HCT116 (cell line): ENCODE measurements at regions not wholly inside any gene's neighbourhood (a gene's known extent, or its start where the extent isn't known, plus 50 kb on each side); places are given as distances from the start of the nearest gene placed in this dataset.

ENCODE experiments used
- ATAC-seq: fragments of 200-7000 bp; cut with Tn5 transposase; 2 replicates; pipeline ENCODE4 v1.9.1; 2020; ENCODE audit warnings: mild to moderate bottlenecking, moderate library complexity
- BruUV-seq: library from RNA; stranded (reverse); fragments of 400-500 nt; replicated peaks from 2 replicates; lab custom pipeline; 2021; lab: Mats Ljungman, UMichigan
- CTCF ChIA-PET: fragments of 300-600 bp; sonication (Branson Sonifier 250); formaldehyde crosslinking; loops from one replicate; lab custom pipeline; 2021; ENCODE audit warnings: antibody characterized with exemption; lab: Charles Lee
- POLR2A ChIA-PET: fragments of 300-600, 350-600 bp; sonication (Branson Sonifier 250); formaldehyde crosslinking; loops from one replicate; lab custom pipeline; 2021; ENCODE audit warnings: antibody characterized with exemption; lab: Charles Lee
- RAD21 ChIA-PET, 2 experiments: fragments of 300-600 bp; sonication (Branson Sonifier 250); formaldehyde crosslinking; loops; one replicate each; lab custom pipeline; 2023; ENCODE audit warnings: low total read pairs in 2 of 2; ENCODE audit not compliant: uncharacterized antibody in 2 of 2, unreplicated experiment in 2 of 2, low non-redundant PET in 1 of 2; lab: Charles Lee
- DNase-seq: peaks from one replicate; pipeline ENCODE4 v3.0.0-alpha.2; 2010; ENCODE audit warnings: low read depth, low spot score
- H2AFZ ChIP-seq: fragments of 200-600 bp; shearing (Covaris generic), sonication (generic); 2 replicates; pipeline ENCODE4 v1.6.1; 2017; ENCODE audit warnings: low read depth, mixed run types, mixed read lengths, antibody characterized with exemption, low read length; ENCODE audit not compliant: poor library complexity, severe bottlenecking
- H3K27ac ChIP-seq: 2 replicates; pipeline ENCODE4 v1.5.1; 2012; ENCODE audit warnings: low read depth, low read length
- H3K27me3 ChIP-seq: fragments of 200-600 bp; sonication (generic); 2 replicates; pipeline ENCODE4 v1.6.1; 2016; ENCODE audit warnings: mixed run types, low read length, mixed read lengths; ENCODE audit not compliant: insufficient read depth
- H3K36me3 ChIP-seq, 2 experiments: fragments of 200-500 bp in 1 of 2; fragments of 200-600 bp in 1 of 2; sonication (Bioruptor generic) in 1 of 2; sonication (generic) in 1 of 2; 2 replicates each; pipeline versions ENCODE4 v1.5.1 to v1.6.1; 2014 to 2016; ENCODE audit warnings: low read length in 2 of 2, inconsistent platforms in 1 of 2, mixed read lengths in 1 of 2, mixed run types in 1 of 2; ENCODE audit not compliant: insufficient read depth in 2 of 2, control insufficient read depth in 1 of 2
- H3K4me1 ChIP-seq, 2 experiments: fragments of 200-600 bp in 1 of 2; sonication (generic) in 1 of 2; 2 replicates each; pipeline versions ENCODE4 v1.5.1 to v1.6.1; 2012 to 2017; ENCODE audit warnings: low read length in 2 of 2, inconsistent platforms in 1 of 2, mild to moderate bottlenecking in 1 of 2, mixed read lengths in 1 of 2, mixed run types in 1 of 2, moderate library complexity in 1 of 2; ENCODE audit not compliant: insufficient read depth in 2 of 2, control insufficient read depth in 1 of 2
- H3K4me2 ChIP-seq: fragments of 200-600 bp; sonication (generic); 2 replicates; pipeline ENCODE4 v1.6.1; 2017; ENCODE audit warnings: mixed run types, low read length, mixed read lengths
- H3K4me3 ChIP-seq, 2 experiments: fragments of 200-600 bp in 1 of 2; sonication (generic) in 1 of 2; replicated peaks in 1 of 2; 2 replicates each; pipeline ENCODE4 v1.5.1; 2011 to 2016; ENCODE audit warnings: low read length in 2 of 2, control low read depth in 1 of 2, low read depth in 1 of 2, mild to moderate bottlenecking in 1 of 2, mixed read lengths in 1 of 2, mixed run types in 1 of 2
- H3K79me2 ChIP-seq: fragments of 200-600 bp; sonication (generic); 2 replicates; pipeline ENCODE4 v1.6.1; 2017; ENCODE audit warnings: mild to moderate bottlenecking, mixed run types, low read length, moderate library complexity, mixed read lengths; ENCODE audit not compliant: insufficient read depth
- H3K9ac ChIP-seq: fragments of 200-600 bp; sonication (generic); 2 replicates; pipeline ENCODE4 v1.6.1; 2016; ENCODE audit warnings: low read length, mixed read lengths
- H3K9me2 ChIP-seq: fragments of 200-600 bp; sonication (generic), shearing (Covaris generic); 2 replicates; pipeline ENCODE4 v1.6.1; 2017; ENCODE audit warnings: mixed run types, mild to moderate bottlenecking, moderate library complexity; ENCODE audit not compliant: insufficient read depth
- H3K9me3 ChIP-seq, 2 experiments: fragments of 200-500 bp in 1 of 2; fragments of 200-600 bp in 1 of 2; sonication (Bioruptor generic) in 1 of 2; sonication (generic) in 1 of 2; 2 replicates each; pipeline ENCODE4 v1.6.1; 2014 to 2017; ENCODE audit warnings: low read length in 2 of 2, mixed read lengths in 2 of 2, inconsistent platforms in 1 of 2, low read depth in 1 of 2, mild to moderate bottlenecking in 1 of 2, mixed run types in 1 of 2, moderate library complexity in 1 of 2; ENCODE audit not compliant: control insufficient read depth in 1 of 2, insufficient read depth in 1 of 2
- H4K20me1 ChIP-seq: fragments of 200-600 bp; sonication (generic), shearing (Covaris generic); 2 replicates; pipeline ENCODE4 v1.6.1; 2017; ENCODE audit warnings: mixed run types, mild to moderate bottlenecking, moderate library complexity; ENCODE audit not compliant: insufficient read depth
- CBX3 ChIP-seq: IDR thresholded peaks from 2 replicates; pipeline ENCODE4 v1.6.1; 2012; ENCODE audit warnings: low read depth
- CEBPB ChIP-seq: IDR thresholded peaks from 2 replicates; pipeline ENCODE4 v1.6.1; 2012; ENCODE audit warnings: low read depth
- EGR1 ChIP-seq: IDR thresholded peaks from 2 replicates; pipeline ENCODE4 v1.6.1; 2012; ENCODE audit warnings: low read depth
- EZH2 ChIP-seq: fragments of 200-600 bp; sonication (generic); IDR thresholded peaks from 2 replicates; pipeline ENCODE4 v1.6.1; 2017; ENCODE audit warnings: antibody characterized with exemption, mixed run types
- EZH2phosphoT487 ChIP-seq: fragments of 200-600 bp; IDR thresholded peaks from 2 replicates; pipeline ENCODE4 v1.6.1; 2018; ENCODE audit warnings: antibody characterized with exemption, borderline replicate concordance
- JUND ChIP-seq: IDR thresholded peaks from 2 replicates; pipeline ENCODE4 v1.6.1; 2012
- POLR2A ChIP-seq: IDR thresholded peaks from 2 replicates; pipeline ENCODE4 v1.7.0; 2011; ENCODE audit warnings: borderline replicate concordance; ENCODE audit not compliant: insufficient read depth, insufficient read length; ENCODE audit errors: extremely low read depth
- POLR2AphosphoS5 ChIP-seq: IDR thresholded peaks from 2 replicates; pipeline ENCODE4 v1.6.1; 2011; ENCODE audit warnings: mild to moderate bottlenecking, low read depth, low read length, moderate library complexity
- RAD21 ChIP-seq: IDR thresholded peaks from 2 replicates; pipeline ENCODE4 v1.6.1; 2012; ENCODE audit warnings: low read depth, mild to moderate bottlenecking
- SIN3A ChIP-seq: IDR thresholded peaks from 2 replicates; pipeline ENCODE4 v1.6.1; 2012; ENCODE audit warnings: low read depth
- SP1 ChIP-seq: IDR thresholded peaks from 2 replicates; pipeline ENCODE4 v1.6.1; 2012; ENCODE audit warnings: low read depth
- SRF ChIP-seq: IDR thresholded peaks from 2 replicates; pipeline ENCODE4 v1.6.1; 2012; ENCODE audit warnings: low read depth
- YY1 ChIP-seq: IDR thresholded peaks from 2 replicates; pipeline ENCODE4 v1.6.1; 2011; ENCODE audit warnings: low read length, low read depth, moderate library complexity, mild to moderate bottlenecking; ENCODE audit not compliant: insufficient replicate concordance; ENCODE audit errors: extremely low read depth
- ZFX ChIP-seq: fragments of 450-650 bp; IDR thresholded peaks from 2 replicates; pipeline ENCODE4 v1.6.1; 2017
- intact Hi-C: fragments of 100-400 bp; cut with micrococcal nuclease; formaldehyde crosslinking; loops from 2 replicates; pipeline ENCODE4 v1.10.0; 2022
- TF ChIP-seq, protein P1 (sequence below): IDR thresholded peaks from 2 replicates; pipeline ENCODE4 v1.6.1; 2012
- TF ChIP-seq, protein P2 (sequence below): IDR thresholded peaks from 2 replicates; pipeline ENCODE4 v1.6.1; 2012; ENCODE audit warnings: low read depth
- TF ChIP-seq, protein P3 (sequence below): IDR thresholded peaks from 2 replicates; pipeline ENCODE4 v1.6.1; 2012
- TF ChIP-seq, protein P4 (sequence below), 3 experiments: fragments of 200-600 bp in 1 of 3; sonication (generic) in 1 of 3; IDR thresholded peaks in 2 of 3; conservative IDR thresholded peaks in 1 of 3; 2 replicates each; pipeline ENCODE4 v1.5.1; 2012 to 2017; ENCODE audit warnings: low read depth in 2 of 3, low read length in 2 of 3, antibody characterized with exemption in 1 of 3, borderline replicate concordance in 1 of 3, control low read depth in 1 of 3, mild to moderate bottlenecking in 1 of 3, mixed read lengths in 1 of 3, mixed run types in 1 of 3, moderate library complexity in 1 of 3; ENCODE audit not compliant: insufficient read depth in 1 of 3

DNA sequence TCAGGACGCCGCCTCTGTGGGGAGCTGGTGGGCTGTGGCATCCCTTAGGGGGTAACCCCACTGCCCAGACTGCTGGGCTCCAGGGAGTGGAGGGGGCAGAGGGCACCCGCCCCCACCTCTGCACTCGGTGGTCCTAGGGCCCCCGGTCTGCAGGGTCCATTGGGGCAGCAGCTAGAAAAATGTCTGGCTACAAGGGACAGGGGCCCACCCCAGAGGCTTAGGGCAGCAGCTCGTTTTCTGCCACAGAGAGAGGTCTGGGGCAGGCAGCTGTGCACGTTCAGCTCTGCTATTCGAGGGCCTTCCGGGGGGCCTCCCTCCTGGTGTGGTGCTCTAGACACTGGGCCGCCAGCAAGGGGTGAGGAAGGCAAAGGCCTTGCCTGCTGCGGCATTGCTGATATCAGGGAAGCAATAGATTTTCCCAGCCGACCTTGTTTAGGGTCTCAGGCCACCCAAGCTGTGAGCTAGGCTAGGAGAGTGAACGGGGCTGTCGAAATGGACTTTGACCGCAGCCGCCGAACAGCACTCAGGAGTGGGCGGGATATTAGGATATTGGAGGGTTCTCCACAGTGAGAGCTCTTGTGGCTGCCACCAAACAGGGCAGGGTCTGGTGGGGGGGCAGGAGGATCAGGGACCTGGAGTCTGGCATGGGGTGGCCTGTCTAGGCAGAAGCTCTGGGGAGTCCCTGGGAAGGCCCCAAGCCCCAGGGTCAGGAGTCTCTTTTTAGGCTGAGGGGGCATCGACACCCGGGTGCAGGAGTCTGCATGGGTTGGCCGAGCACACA, 61.4 kb upstream of the KLF13 start:
- intact Hi-C loops, result no loop called here
- ChIA-PET POLR2A (no interaction called here), RAD21 (no interaction called here), CTCF (no interaction called here)
- peaks cover 0 to 3% of the 10 kb centered on the region in 2 experiments; a peak in 1 of 4 replicates for H3K4me1 ChIP-seq
- H3K79me2 ChIP-seq, result no peaks in the 10 kb centered on the region
- DNase-seq (no peak), ATAC-seq (no peak)
- H3K36me3 ChIP-seq, result no peaks in the 10 kb centered on the region
- no peaks in the 10 kb centered on the region for H3K9me3 ChIP-seq
- H3K9ac ChIP-seq, result no peak overlapping the region
- no peak overlapping the region for H3K4me2 ChIP-seq
- no TSS peak for BruUV-seq
- no peak overlapping the region for H3K27ac ChIP-seq
- no peaks in the 10 kb centered on the region for H3K9me2 ChIP-seq
- no peak for TF ChIP-seq EZH2phosphoT487
- TF ChIP-seq EZH2, result no peak
- no peak for TF ChIP-seq SIN3A
- TF ChIP-seq, protein P1, sequence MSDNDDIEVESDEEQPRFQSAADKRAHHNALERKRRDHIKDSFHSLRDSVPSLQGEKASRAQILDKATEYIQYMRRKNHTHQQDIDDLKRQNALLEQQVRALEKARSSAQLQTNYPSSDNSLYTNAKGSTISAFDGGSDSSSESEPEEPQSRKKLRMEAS, result no peak
- TF ChIP-seq RAD21, result no peak
- TF ChIP-seq POLR2A, result no peak
- TF ChIP-seq CEBPB, result no peak
- no peak for TF ChIP-seq EGR1
- TF ChIP-seq, protein P2, sequence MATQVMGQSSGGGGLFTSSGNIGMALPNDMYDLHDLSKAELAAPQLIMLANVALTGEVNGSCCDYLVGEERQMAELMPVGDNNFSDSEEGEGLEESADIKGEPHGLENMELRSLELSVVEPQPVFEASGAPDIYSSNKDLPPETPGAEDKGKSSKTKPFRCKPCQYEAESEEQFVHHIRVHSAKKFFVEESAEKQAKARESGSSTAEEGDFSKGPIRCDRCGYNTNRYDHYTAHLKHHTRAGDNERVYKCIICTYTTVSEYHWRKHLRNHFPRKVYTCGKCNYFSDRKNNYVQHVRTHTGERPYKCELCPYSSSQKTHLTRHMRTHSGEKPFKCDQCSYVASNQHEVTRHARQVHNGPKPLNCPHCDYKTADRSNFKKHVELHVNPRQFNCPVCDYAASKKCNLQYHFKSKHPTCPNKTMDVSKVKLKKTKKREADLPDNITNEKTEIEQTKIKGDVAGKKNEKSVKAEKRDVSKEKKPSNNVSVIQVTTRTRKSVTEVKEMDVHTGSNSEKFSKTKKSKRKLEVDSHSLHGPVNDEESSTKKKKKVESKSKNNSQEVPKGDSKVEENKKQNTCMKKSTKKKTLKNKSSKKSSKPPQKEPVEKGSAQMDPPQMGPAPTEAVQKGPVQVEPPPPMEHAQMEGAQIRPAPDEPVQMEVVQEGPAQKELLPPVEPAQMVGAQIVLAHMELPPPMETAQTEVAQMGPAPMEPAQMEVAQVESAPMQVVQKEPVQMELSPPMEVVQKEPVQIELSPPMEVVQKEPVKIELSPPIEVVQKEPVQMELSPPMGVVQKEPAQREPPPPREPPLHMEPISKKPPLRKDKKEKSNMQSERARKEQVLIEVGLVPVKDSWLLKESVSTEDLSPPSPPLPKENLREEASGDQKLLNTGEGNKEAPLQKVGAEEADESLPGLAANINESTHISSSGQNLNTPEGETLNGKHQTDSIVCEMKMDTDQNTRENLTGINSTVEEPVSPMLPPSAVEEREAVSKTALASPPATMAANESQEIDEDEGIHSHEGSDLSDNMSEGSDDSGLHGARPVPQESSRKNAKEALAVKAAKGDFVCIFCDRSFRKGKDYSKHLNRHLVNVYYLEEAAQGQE, result no peak
- TF ChIP-seq, protein P3, sequence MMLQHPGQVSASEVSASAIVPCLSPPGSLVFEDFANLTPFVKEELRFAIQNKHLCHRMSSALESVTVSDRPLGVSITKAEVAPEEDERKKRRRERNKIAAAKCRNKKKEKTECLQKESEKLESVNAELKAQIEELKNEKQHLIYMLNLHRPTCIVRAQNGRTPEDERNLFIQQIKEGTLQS, result no peak
- no peak for TF ChIP-seq CBX3
- TF ChIP-seq ZFX, result no peak
- TF ChIP-seq JUND, result no peak
- TF ChIP-seq POLR2AphosphoS5, result no peak
- no peak for TF ChIP-seq SP1
- TF ChIP-seq, protein P4, sequence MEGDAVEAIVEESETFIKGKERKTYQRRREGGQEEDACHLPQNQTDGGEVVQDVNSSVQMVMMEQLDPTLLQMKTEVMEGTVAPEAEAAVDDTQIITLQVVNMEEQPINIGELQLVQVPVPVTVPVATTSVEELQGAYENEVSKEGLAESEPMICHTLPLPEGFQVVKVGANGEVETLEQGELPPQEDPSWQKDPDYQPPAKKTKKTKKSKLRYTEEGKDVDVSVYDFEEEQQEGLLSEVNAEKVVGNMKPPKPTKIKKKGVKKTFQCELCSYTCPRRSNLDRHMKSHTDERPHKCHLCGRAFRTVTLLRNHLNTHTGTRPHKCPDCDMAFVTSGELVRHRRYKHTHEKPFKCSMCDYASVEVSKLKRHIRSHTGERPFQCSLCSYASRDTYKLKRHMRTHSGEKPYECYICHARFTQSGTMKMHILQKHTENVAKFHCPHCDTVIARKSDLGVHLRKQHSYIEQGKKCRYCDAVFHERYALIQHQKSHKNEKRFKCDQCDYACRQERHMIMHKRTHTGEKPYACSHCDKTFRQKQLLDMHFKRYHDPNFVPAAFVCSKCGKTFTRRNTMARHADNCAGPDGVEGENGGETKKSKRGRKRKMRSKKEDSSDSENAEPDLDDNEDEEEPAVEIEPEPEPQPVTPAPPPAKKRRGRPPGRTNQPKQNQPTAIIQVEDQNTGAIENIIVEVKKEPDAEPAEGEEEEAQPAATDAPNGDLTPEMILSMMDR (IDR thresholded peaks at IDR 0.05 in 2 of 3, conservative IDR thresholded peaks at IDR 0.05 in 1 of 3; ENCODE audit: borderline replicate concordance in 1 of 3, insufficient read depth in 1 of 3, low read depth in 2 of 3, low read length in 2 of 3), result no peak
- no peak for TF ChIP-seq YY1
- no peak for TF ChIP-seq SRF
- no peak overlapping the region for H3K4me3 ChIP-seq
- no peak overlapping the region for H2AFZ ChIP-seq
- H3K27me3 ChIP-seq, result no peaks in the 10 kb centered on the region
- H4K20me1 ChIP-seq, result no peaks in the 10 kb centered on the region
